ENCODE measurements at regions not wholly inside any gene's neighbourhood (a gene's known extent, or its start where the extent isn't known, plus 50 kb on each side); places are given as distances from the start of the nearest gene placed in this dataset.

- no peak for DNase-seq (ENCODE audit: low read depth)
Observed at GRCh38 chr4:136112116-136112515, 1420.2 kb downstream of the PCDH18 start.

- DNase-seq (ENCODE audit: low read depth) = no peak
Observed at GRCh38 chr4:136106753-136107152, 1425.5 kb downstream of the PCDH18 start.

- no peak for DNase-seq (ENCODE audit: low read depth)
Observed at GRCh38 chr4:136103616-136104015, 1428.7 kb downstream of the PCDH18 start.

- no peak for DNase-seq (ENCODE audit: low read depth)
Observed at GRCh38 chr4:136097676-136098075, 1434.6 kb downstream of the PCDH18 start.

- no peak for DNase-seq (ENCODE audit: low read depth)
Observed at GRCh38 chr4:136088211-136088867, 1444.0 kb downstream of the PCDH18 start.

GRCh38 chr4:136078976-136079375, 1453.3 kb downstream of the PCDH18 start:
- DNase-seq (ENCODE audit: low read depth) = peak; percentile 48

- no peak for DNase-seq (ENCODE audit: low read depth)
Observed at GRCh38 chr4:136056748-136057147, 1475.5 kb downstream of the PCDH18 start.

- no peak for DNase-seq (ENCODE audit: low read depth)
Observed at GRCh38 chr4:136055360-136055759, 1476.9 kb downstream of the PCDH18 start.

GRCh38 chr4:136036744-136037143, 1495.5 kb downstream of the PCDH18 start:
- peak; percentile 62 for DNase-seq (ENCODE audit: low read depth)

- DNase-seq (ENCODE audit: low read depth) = no peak
Observed at GRCh38 chr4:136032391-136032790, 1499.9 kb downstream of the PCDH18 start.

GRCh38 chr4:136025540-136025939, 1506.8 kb downstream of the PCDH18 start:
- no peak for DNase-seq (ENCODE audit: low read depth)

- no peak for DNase-seq (ENCODE audit: low read depth)
Observed at GRCh38 chr4:136017556-136017955, 1514.7 kb downstream of the PCDH18 start.

- peak; percentile 13 for DNase-seq (ENCODE audit: low read depth)
Observed at GRCh38 chr4:136012220-136012619, 1520.1 kb downstream of the PCDH18 start.

GRCh38 chr4:136009258-136009832, 1522.9 kb downstream of the PCDH18 start:
- no peak for DNase-seq (ENCODE audit: low read depth)

- no peak for DNase-seq (ENCODE audit: low read depth)
Observed at GRCh38 chr4:136007991-136008390, 1524.3 kb downstream of the PCDH18 start.

GRCh38 chr4:136002316-136002715, 1530.0 kb downstream of the PCDH18 start:
- peak; percentile 23 for DNase-seq (ENCODE audit: low read depth)

GRCh38 chr4:136001791-136002190, 1530.5 kb downstream of the PCDH18 start:
- DNase-seq (ENCODE audit: low read depth) = peak; percentile 8

- no peak for DNase-seq (ENCODE audit: low read depth)
Observed at GRCh38 chr4:136000246-136000645, 1532.0 kb downstream of the PCDH18 start.

- no peak for DNase-seq (ENCODE audit: low read depth)
Observed at GRCh38 chr4:135994360-135994759, 1537.9 kb downstream of the PCDH18 start.

GRCh38 chr4:135976860-135977259, 1555.4 kb downstream of the PCDH18 start:
- no peak for DNase-seq (ENCODE audit: low read depth)

- DNase-seq (ENCODE audit: low read depth) = no peak
Observed at GRCh38 chr4:135966936-135967335, 1565.4 kb downstream of the PCDH18 start.

GRCh38 chr4:135963009-135963408, 1569.3 kb downstream of the PCDH18 start:
- no peak for DNase-seq (ENCODE audit: low read depth)

GRCh38 chr4:135949931-135950330, 1582.4 kb downstream of the PCDH18 start:
- no peak for DNase-seq (ENCODE audit: low read depth)

- no peak for DNase-seq (ENCODE audit: low read depth)
Observed at GRCh38 chr4:135948797-135949196, 1583.5 kb downstream of the PCDH18 start.
